Karpas-422 (cell line): ENCODE measurements at regions not wholly inside any gene's neighbourhood (a gene's known extent, or its start where the extent isn't known, plus 50 kb on each side); places are given as distances from the start of the nearest gene placed in this dataset.

Experiments used
- DNase-seq: peaks from one replicate; pipeline ENCODE4 v3.0.0-alpha.2; 2015
- H2AFZ ChIP-seq: fragments of 200-600 bp; sonication (generic); 2 replicates; pipeline ENCODE4 v1.6.1; 2014; ENCODE audit warnings: antibody characterized with exemption, low read length, mixed read lengths
- H3K27ac ChIP-seq: fragments of 200-600 bp; sonication (generic); 2 replicates; pipeline ENCODE4 v1.5.1; 2014; ENCODE audit warnings: mild to moderate bottlenecking, low read length, moderate library complexity
- H3K27me3 ChIP-seq: fragments of 200-600 bp; sonication (generic); 2 replicates; pipeline ENCODE4 v1.6.1; 2014; ENCODE audit warnings: low read length, mixed read lengths
- H3K36me3 ChIP-seq: fragments of 200-600 bp; sonication (generic); 2 replicates; pipeline ENCODE4 v1.6.1; 2014; ENCODE audit warnings: low read length, mixed read lengths; ENCODE audit not compliant: insufficient read depth
- H3K4me1 ChIP-seq: fragments of 200-600 bp; sonication (generic); 2 replicates; pipeline ENCODE4 v1.6.1; 2014; ENCODE audit warnings: mild to moderate bottlenecking, low read length, mixed read lengths
- H3K4me2 ChIP-seq: fragments of 200-600 bp; sonication (generic); 2 replicates; pipeline ENCODE4 v1.6.1; 2014; ENCODE audit warnings: low read length, low read depth, mild to moderate bottlenecking; ENCODE audit not compliant: poor library complexity, severe bottlenecking
- H3K4me3 ChIP-seq: fragments of 200-600 bp; sonication (generic); 2 replicates; pipeline ENCODE4 v1.5.1; 2014; ENCODE audit warnings: mild to moderate bottlenecking, antibody characterized with exemption, low read length, mixed read lengths
- H3K79me2 ChIP-seq: fragments of 200-600 bp; sonication (generic); 2 replicates; pipeline ENCODE4 v1.6.1; 2014; ENCODE audit warnings: mild to moderate bottlenecking, low read length, mixed read lengths
- H3K9ac ChIP-seq: fragments of 200-600 bp; sonication (generic); 2 replicates; pipeline ENCODE4 v1.6.0; 2014; ENCODE audit warnings: low read length
- H3K9me2 ChIP-seq: fragments of 200-600 bp; sonication (generic), shearing (Covaris generic); replicated peaks from 2 replicates; pipeline ENCODE4 v1.6.0; 2014; ENCODE audit warnings: mild to moderate bottlenecking, low read length, moderate library complexity; ENCODE audit not compliant: insufficient read depth
- H3K9me3 ChIP-seq: fragments of 300-700, 200-600 bp; sonication (generic); 2 replicates; pipeline ENCODE4 v1.6.1; 2014; ENCODE audit warnings: low read length, mixed read lengths
- H4K20me1 ChIP-seq: fragments of 200-600 bp; sonication (generic); 2 replicates; pipeline ENCODE4 v1.6.1; 2014; ENCODE audit warnings: mild to moderate bottlenecking, antibody characterized with exemption, low read length, low read depth; ENCODE audit not compliant: insufficient read depth

DNA sequence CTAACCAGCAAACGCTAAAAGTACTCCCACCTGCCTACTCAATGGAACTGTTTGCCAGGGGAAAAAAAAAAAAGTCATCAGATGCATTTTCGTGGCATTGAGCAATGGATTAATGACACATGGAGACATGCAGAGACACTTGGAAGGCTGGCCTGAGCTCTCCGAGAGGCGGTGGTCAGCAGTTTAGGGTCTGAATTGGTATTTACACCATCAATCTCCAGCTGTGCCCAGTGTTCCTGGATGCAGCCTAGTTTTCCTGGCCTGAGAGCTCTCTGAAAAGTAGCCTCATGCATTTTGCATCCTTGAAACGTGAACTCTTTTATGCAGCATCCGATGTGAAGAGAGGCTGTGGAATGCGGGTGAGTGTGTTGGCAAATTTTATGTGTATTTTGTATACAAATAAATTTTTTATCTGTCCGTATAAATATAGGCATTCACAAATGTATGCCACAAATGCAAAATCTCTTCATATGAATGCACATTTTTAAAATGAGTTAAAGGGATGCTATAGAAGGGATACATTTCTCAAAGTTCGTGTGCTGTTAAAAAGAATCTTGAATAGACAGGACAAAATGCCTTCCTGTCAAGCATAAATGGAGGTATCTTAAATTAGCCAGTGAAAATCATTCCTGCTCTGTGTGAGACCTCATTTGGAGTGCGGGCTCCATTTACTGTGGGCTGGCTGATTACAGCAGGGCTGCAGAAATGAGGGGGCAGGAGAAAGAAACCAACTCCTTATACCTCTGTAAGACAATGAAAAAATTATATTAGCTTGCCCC, 137.7 kb upstream of the PFKP start:
- Histone ChIP-seq H3K9ac (no peak overlapping the region), H3K79me2 (no peaks in the 10 kb centered on the region), H3K27me3 (no peaks in the 10 kb centered on the region), H3K27ac (no peak overlapping the region), H3K9me2 (no peaks in the 10 kb centered on the region), H2AFZ (no peak overlapping the region), H3K4me1 (peaks cover 44% of the 10 kb centered on the region), H3K36me3 (no peaks in the 10 kb centered on the region), H4K20me1 (no peaks in the 10 kb centered on the region), H3K4me3 (no peak overlapping the region), H3K4me2 (no peak overlapping the region), H3K9me3 (no peaks in the 10 kb centered on the region)
- DNase-seq, result no peak

DNA sequence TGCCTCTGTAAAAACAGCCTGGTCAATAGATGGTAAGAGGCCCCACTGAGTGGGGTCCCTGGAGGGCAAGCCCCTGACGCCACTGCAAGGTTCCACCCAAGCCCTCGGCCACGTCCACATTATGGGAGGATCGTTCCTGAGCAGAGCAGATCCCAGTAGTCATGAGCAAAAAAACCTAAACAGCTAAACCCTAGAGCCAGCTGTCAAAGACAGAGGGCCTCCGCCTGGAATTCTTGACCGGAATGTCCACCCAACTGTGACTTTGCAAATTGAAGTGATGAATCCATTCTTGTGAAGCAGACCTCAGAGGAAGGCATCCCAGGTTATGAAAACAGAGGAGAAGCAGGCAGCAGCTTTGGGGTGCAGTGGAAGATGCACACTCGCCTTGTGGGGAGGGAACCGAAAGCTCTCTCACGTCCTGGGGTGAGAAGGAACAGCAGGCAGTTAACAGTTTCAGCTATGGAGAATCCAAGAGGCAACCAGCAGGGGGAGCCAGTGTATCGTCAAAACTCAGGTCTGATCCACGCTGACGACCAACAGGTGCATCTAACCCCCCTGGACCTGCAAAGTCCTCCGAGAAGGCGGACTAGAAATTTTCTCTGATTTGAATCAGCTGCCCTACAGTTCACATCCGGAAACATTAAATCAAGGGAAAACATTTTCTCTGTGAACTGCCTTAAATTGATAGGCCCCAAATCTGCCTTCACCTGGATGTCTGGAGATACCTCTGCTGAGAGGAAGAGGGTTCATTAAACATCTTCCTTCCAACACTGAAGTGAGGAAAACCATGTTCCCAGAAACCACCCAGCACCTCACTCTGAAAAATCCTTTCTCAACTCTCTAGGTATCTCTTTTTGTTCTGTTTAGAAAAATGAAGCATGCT, 139.1 kb upstream of the PFKP start:
- Histone ChIP-seq H3K27me3 (no peaks in the 10 kb centered on the region), H2AFZ (no peak overlapping the region; the same call in 1 of the 2 replicates), H3K9me2 (no peaks in the 10 kb centered on the region), H4K20me1 (no peaks in the 10 kb centered on the region), H3K4me2 (peak overlapping the region; percentile 60), H3K4me3 (peak overlapping the region; percentile 30; the same call in 1 of the 2 replicates), H3K36me3 (no peaks in the 10 kb centered on the region), H3K9ac (peak overlapping the region; percentile 58), H3K9me3 (no peaks in the 10 kb centered on the region), H3K79me2 (no peaks in the 10 kb centered on the region), H3K27ac (no peak overlapping the region), H3K4me1 (peaks cover 38% of the 10 kb centered on the region)
- DNase-seq, result peak; percentile 95

DNA sequence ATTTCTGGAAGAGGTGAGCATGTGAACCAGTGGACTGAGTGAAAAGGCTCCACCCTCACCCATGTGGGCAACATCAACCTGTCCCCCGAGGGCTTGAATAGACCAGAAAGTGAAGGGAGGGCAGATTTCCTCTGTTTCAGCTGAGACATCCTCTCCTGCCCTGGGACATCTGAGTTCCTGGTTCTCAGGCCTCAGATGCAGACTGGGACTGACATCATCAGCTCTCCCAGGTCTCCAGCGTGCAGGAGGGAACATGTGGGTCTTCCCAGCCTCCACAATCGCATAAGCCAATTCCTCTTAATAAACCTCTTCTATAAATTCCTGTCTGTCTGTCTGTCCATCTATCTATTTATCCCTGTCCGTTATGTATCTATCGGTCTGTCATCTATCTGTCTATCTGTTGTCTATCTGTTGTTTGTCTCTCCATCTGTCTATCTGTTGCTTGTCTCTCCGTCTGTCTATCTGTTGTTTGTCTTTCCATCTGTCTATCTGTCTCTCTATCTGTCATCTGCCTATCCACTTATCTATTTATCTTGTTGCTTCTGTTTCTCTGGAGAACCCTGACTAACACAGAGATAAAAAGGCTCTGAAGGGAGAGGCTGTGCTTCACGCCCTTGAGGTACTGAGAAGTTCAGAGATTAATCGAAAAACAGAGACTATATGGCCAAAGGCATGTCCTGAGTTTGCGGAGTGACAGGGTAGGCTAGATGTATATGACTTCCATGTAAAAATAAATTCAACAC, 140.3 kb upstream of the PFKP start:
- Histone ChIP-seq H3K79me2 (no peaks in the 10 kb centered on the region), H3K9me2 (no peaks in the 10 kb centered on the region), H3K9me3 (no peaks in the 10 kb centered on the region), H4K20me1 (no peaks in the 10 kb centered on the region), H3K36me3 (no peaks in the 10 kb centered on the region), H3K4me1 (peaks cover 36% of the 10 kb centered on the region), H3K4me3 (no peak overlapping the region), H3K27me3 (no peaks in the 10 kb centered on the region), H3K4me2 (no peak overlapping the region), H2AFZ (no peak overlapping the region), H3K27ac (no peak overlapping the region), H3K9ac (no peak overlapping the region)
- DNase-seq, result no peak

DNA sequence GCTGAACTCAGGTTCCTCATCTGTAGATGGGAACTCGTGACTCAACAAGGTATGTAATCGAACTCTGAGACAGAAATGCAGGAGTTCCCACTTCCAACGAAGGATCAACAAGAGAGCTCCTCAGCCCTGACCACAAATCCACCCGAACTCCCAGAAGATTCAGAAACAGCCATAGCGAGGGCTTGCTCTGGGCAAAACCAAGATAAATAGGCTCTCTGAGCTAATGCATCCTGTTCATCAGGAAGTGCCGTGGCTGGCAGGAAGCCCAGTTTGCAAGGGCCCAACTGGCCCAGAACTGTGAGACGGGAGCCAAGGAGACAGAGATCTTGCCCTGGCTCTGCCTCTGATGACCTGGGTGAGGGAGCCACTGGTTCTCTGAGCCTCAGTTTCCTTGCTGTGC, 141.7 kb upstream of the PFKP start:
- H4K20me1 ChIP-seq, result no peaks in the 10 kb centered on the region
- no peaks in the 10 kb centered on the region for H3K9me3 ChIP-seq
- no peaks in the 10 kb centered on the region for H3K36me3 ChIP-seq
- no peaks in the 10 kb centered on the region for H3K9me2 ChIP-seq
- no peak overlapping the region for H3K27ac ChIP-seq
- peak overlapping the region; percentile 3; the same call in 1 of the 2 replicates for H2AFZ ChIP-seq
- H3K4me2 ChIP-seq, result no peak overlapping the region
- H3K27me3 ChIP-seq, result no peaks in the 10 kb centered on the region
- H3K9ac ChIP-seq, result no peak overlapping the region; the same call in 1 of the 2 replicates
- peaks cover 43% of the 10 kb centered on the region for H3K4me1 ChIP-seq
- H3K79me2 ChIP-seq, result no peaks in the 10 kb centered on the region
- no peak overlapping the region for H3K4me3 ChIP-seq
- peak; percentile 70 for DNase-seq

DNA sequence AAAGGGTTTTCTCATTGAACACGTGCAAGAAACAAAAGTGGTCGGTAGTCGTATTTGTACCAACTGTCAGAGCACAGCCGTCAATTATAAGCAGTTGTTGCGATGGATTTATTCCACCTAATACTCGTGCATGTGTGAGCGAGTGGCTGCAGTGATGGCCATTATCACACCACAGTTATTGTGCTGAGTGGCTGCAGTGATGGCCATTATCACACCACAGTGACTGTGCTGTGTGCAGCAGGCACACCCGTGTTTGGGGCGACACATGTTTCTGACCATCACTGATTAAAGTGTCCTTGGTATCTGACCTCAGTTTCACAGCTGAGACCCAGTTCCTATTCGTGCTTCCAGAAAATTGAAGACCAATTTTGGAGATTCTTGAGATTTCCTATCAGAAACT, 142.9 kb upstream of the PFKP start:
- H3K4me3 ChIP-seq, result no peak overlapping the region

DNA sequence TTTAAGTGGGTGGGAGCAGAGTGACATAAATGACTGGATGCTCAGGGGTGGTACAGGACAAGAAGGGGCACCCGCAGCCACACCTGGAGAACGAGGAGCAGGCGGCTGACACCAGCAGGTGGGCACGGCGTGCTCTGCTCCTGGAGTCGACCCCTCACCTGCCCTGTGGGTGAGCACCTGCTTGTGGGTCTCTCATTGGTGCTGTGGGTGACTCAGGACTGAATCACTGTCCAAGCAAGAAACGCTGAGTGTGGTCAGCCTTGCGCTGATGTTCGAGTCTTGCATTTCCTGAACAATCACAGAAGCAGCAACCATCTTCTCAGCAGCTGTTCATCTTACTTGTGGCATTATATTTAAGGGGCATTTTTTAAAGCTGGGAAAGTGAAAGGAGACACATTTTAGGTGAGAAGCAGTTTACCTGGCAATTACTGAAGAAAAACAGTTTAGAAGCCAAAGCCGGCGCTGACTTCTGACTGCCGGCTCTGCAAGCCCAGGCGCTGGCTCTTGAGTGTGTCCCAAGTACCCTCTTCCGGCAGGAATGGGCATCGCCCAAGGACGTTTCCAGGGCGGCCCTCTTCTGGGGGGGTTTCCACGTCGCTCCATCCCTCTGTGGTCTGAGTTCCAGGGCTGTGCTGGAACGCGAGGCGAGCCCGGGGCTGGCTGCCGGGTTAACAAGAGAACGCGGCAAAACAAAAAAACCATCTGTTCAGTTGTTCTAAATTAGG, 145.2 kb upstream of the PFKP start:
- H2AFZ ChIP-seq, result no peak overlapping the region
- H3K27ac ChIP-seq, result no peak overlapping the region
- no peaks in the 10 kb centered on the region for H3K9me2 ChIP-seq
- no peak overlapping the region for H3K9ac ChIP-seq
- H3K4me1 ChIP-seq, result peaks cover 31% of the 10 kb centered on the region
- no peak overlapping the region for H3K4me3 ChIP-seq
- no peaks in the 10 kb centered on the region for H4K20me1 ChIP-seq
- H3K36me3 ChIP-seq, result no peaks in the 10 kb centered on the region
- no peaks in the 10 kb centered on the region for H3K9me3 ChIP-seq
- H3K79me2 ChIP-seq, result no peaks in the 10 kb centered on the region
- no peak for DNase-seq
- H3K4me2 ChIP-seq, result no peak overlapping the region
- no peaks in the 10 kb centered on the region for H3K27me3 ChIP-seq

More for the DNA sequence above, 142.9 kb upstream of the PFKP start:
- Histone ChIP-seq H3K79me2 (no peaks in the 10 kb centered on the region), H3K9ac (no peak overlapping the region), H3K36me3 (no peaks in the 10 kb centered on the region), H3K9me2 (no peaks in the 10 kb centered on the region), H3K9me3 (no peaks in the 10 kb centered on the region), H3K27ac (no peak overlapping the region), H4K20me1 (no peaks in the 10 kb centered on the region), H3K4me1 (peaks cover 50% of the 10 kb centered on the region), H3K27me3 (no peaks in the 10 kb centered on the region), H3K4me2 (no peak overlapping the region), H2AFZ (no peak overlapping the region)
- DNase-seq, result no peak

DNA sequence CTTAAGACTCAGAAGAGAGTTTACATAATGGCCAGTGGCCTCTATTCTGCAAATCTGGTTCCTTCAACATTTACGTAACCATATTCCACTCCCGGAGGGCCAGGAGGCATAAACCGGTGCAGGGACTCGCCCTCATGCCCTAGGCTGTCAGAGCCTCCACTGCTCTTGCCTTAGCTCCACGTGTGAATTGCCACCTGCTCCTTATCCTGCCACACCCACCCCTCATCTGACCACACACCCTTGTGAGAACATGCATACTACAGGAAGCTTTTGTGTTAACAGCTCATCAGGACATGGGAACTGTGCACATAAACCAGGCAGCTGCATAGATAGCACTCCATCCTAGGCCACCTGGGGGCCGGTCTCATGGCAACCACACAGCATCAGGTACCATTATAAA, 146.7 kb upstream of the PFKP start:
- Histone ChIP-seq H3K9ac (no peak overlapping the region), H4K20me1 (no peaks in the 10 kb centered on the region), H3K9me2 (no peaks in the 10 kb centered on the region), H3K9me3 (no peaks in the 10 kb centered on the region), H3K4me3 (no peak overlapping the region), H3K36me3 (no peaks in the 10 kb centered on the region), H3K79me2 (no peaks in the 10 kb centered on the region), H3K4me2 (no peak overlapping the region), H3K4me1 (peaks cover 18% of the 10 kb centered on the region), H2AFZ (no peak overlapping the region), H3K27me3 (no peaks in the 10 kb centered on the region), H3K27ac (no peak overlapping the region)
- no peak for DNase-seq
